ENCODE measurements at regions not wholly inside any gene's neighbourhood (a gene's known extent, or its start where the extent isn't known, plus 50 kb on each side); places are given as distances from the start of the nearest gene placed in this dataset.

- H3K4me3 Mint-ChIP-seq = no peak overlapping the region
- H3K4me1 Mint-ChIP-seq (ENCODE audit: low read depth) = no peaks in the 10 kb centered on the region
- no peak overlapping the region for H3K27ac Mint-ChIP-seq
- no peaks in the 10 kb centered on the region for H3K36me3 Mint-ChIP-seq (ENCODE audit: low read depth)
- H3K9me3 Mint-ChIP-seq = no peaks in the 10 kb centered on the region
- intact Hi-C loops (cut with micrococcal nuclease) = no loop called here
- no peaks in the 10 kb centered on the region for H3K27me3 Mint-ChIP-seq
Measured at GRCh38 chr2:117086174-117086942, 728.1 kb upstream of the DDX18 start.

- Mint-ChIP-seq H3K27ac (no peak overlapping the region), H3K36me3 (ENCODE audit: low read depth) (no peaks in the 10 kb centered on the region), H3K4me1 (ENCODE audit: low read depth) (no peaks in the 10 kb centered on the region), H3K4me3 (no peak overlapping the region), H3K9me3 (no peaks in the 10 kb centered on the region), H3K27me3 (no peaks in the 10 kb centered on the region)
- intact Hi-C loops (cut with micrococcal nuclease) = no loop called here
Measured at GRCh38 chr2:117086943-117087250, 727.6 kb upstream of the DDX18 start.

- no peak overlapping the region for H3K27ac Mint-ChIP-seq
- H3K4me1 Mint-ChIP-seq (ENCODE audit: low read depth) = no peaks in the 10 kb centered on the region
- no peaks in the 10 kb centered on the region for H3K9me3 Mint-ChIP-seq
- intact Hi-C loops (cut with micrococcal nuclease) = no loop called here
- no peaks in the 10 kb centered on the region for H3K36me3 Mint-ChIP-seq (ENCODE audit: low read depth)
- H3K27me3 Mint-ChIP-seq = no peaks in the 10 kb centered on the region
- no peak overlapping the region for H3K4me3 Mint-ChIP-seq
Measured at GRCh38 chr2:117087535-117088291, 726.8 kb upstream of the DDX18 start.

- Mint-ChIP-seq H3K27me3 (no peaks in the 10 kb centered on the region), H3K36me3 (ENCODE audit: low read depth) (no peaks in the 10 kb centered on the region), H3K9me3 (no peaks in the 10 kb centered on the region), H3K4me3 (no peak overlapping the region), H3K27ac (no peak overlapping the region), H3K4me1 (ENCODE audit: low read depth) (no peaks in the 10 kb centered on the region)
- intact Hi-C loops (cut with micrococcal nuclease) = no loop called here
Measured at GRCh38 chr2:117091041-117091837, 723.3 kb upstream of the DDX18 start.

- no peaks in the 10 kb centered on the region for H3K4me1 Mint-ChIP-seq (ENCODE audit: low read depth)
- H3K27me3 Mint-ChIP-seq = no peaks in the 10 kb centered on the region
- intact Hi-C loops (cut with micrococcal nuclease) = no loop called here
- H3K27ac Mint-ChIP-seq = no peak overlapping the region
- H3K9me3 Mint-ChIP-seq = peaks cover 22% of the 10 kb centered on the region
- H3K36me3 Mint-ChIP-seq (ENCODE audit: low read depth) = no peaks in the 10 kb centered on the region
- H3K4me3 Mint-ChIP-seq = no peak overlapping the region
Measured at GRCh38 chr2:117101613-117102012, 712.9 kb upstream of the DDX18 start.

- H3K9me3 Mint-ChIP-seq = peaks cover 72% of the 10 kb centered on the region
- intact Hi-C loops (cut with micrococcal nuclease) = no loop called here
- H3K27ac Mint-ChIP-seq = no peak overlapping the region
- H3K36me3 Mint-ChIP-seq (ENCODE audit: low read depth) = no peaks in the 10 kb centered on the region
- H3K4me3 Mint-ChIP-seq = no peak overlapping the region
- no peaks in the 10 kb centered on the region for H3K27me3 Mint-ChIP-seq
- H3K4me1 Mint-ChIP-seq (ENCODE audit: low read depth) = no peaks in the 10 kb centered on the region
Measured at GRCh38 chr2:117108741-117109267, 705.7 kb upstream of the DDX18 start.

- intact Hi-C loops (cut with micrococcal nuclease) = no loop called here
- H3K4me3 Mint-ChIP-seq = no peak overlapping the region
- no peaks in the 10 kb centered on the region for H3K9me3 Mint-ChIP-seq
- H3K36me3 Mint-ChIP-seq (ENCODE audit: low read depth) = no peaks in the 10 kb centered on the region
- no peak overlapping the region for H3K27ac Mint-ChIP-seq
- H3K27me3 Mint-ChIP-seq = no peaks in the 10 kb centered on the region
- H3K4me1 Mint-ChIP-seq (ENCODE audit: low read depth) = no peaks in the 10 kb centered on the region
Measured at GRCh38 chr2:117118994-117119393, 695.5 kb upstream of the DDX18 start.

- no peak overlapping the region for H3K4me3 Mint-ChIP-seq
- H3K9me3 Mint-ChIP-seq = peaks cover 11% of the 10 kb centered on the region
- no peaks in the 10 kb centered on the region for H3K27me3 Mint-ChIP-seq
- intact Hi-C loops (cut with micrococcal nuclease) = no loop called here
- H3K4me1 Mint-ChIP-seq (ENCODE audit: low read depth) = no peaks in the 10 kb centered on the region
- H3K36me3 Mint-ChIP-seq (ENCODE audit: low read depth) = no peaks in the 10 kb centered on the region
- no peak overlapping the region for H3K27ac Mint-ChIP-seq
Measured at GRCh38 chr2:117123362-117123761, 691.1 kb upstream of the DDX18 start.

GRCh38 chr2:117126656-117127055, 687.8 kb upstream of the DDX18 start:
- no peaks in the 10 kb centered on the region for H3K4me1 Mint-ChIP-seq (ENCODE audit: low read depth)
- no peaks in the 10 kb centered on the region for H3K36me3 Mint-ChIP-seq (ENCODE audit: low read depth)
- intact Hi-C loops (cut with micrococcal nuclease) = no loop called here
- H3K9me3 Mint-ChIP-seq = peaks cover 24% of the 10 kb centered on the region
- no peak overlapping the region for H3K4me3 Mint-ChIP-seq
- no peak overlapping the region for H3K27ac Mint-ChIP-seq
- H3K27me3 Mint-ChIP-seq = no peaks in the 10 kb centered on the region

- Mint-ChIP-seq H3K27ac (no peak overlapping the region), H3K36me3 (ENCODE audit: low read depth) (no peaks in the 10 kb centered on the region), H3K9me3 (peaks cover 24% of the 10 kb centered on the region), H3K27me3 (no peaks in the 10 kb centered on the region), H3K4me1 (ENCODE audit: low read depth) (no peaks in the 10 kb centered on the region), H3K4me3 (no peak overlapping the region)
- intact Hi-C loops (cut with micrococcal nuclease) = no loop called here
Measured at GRCh38 chr2:117127680-117128079, 686.8 kb upstream of the DDX18 start.

- Mint-ChIP-seq H3K4me1 (ENCODE audit: low read depth) (no peaks in the 10 kb centered on the region), H3K36me3 (ENCODE audit: low read depth) (no peaks in the 10 kb centered on the region), H3K27me3 (no peaks in the 10 kb centered on the region), H3K27ac (no peak overlapping the region), H3K9me3 (peaks cover 24% of the 10 kb centered on the region), H3K4me3 (no peak overlapping the region)
- intact Hi-C loops (cut with micrococcal nuclease) = no loop called here
Measured at GRCh38 chr2:117128461-117128860, 686.0 kb upstream of the DDX18 start.

- Mint-ChIP-seq H3K4me3 (no peak overlapping the region), H3K9me3 (peaks cover 6% of the 10 kb centered on the region), H3K27ac (no peak overlapping the region), H3K4me1 (ENCODE audit: low read depth) (no peaks in the 10 kb centered on the region), H3K27me3 (no peaks in the 10 kb centered on the region), H3K36me3 (ENCODE audit: low read depth) (no peaks in the 10 kb centered on the region)
- intact Hi-C loops (cut with micrococcal nuclease) = no loop called here
Measured at GRCh38 chr2:117137371-117137770, 677.1 kb upstream of the DDX18 start.

GRCh38 chr2:117169036-117169765, 645.3 kb upstream of the DDX18 start:
- no peaks in the 10 kb centered on the region for H3K4me1 Mint-ChIP-seq (ENCODE audit: low read depth)
- H3K36me3 Mint-ChIP-seq (ENCODE audit: low read depth) = no peaks in the 10 kb centered on the region
- intact Hi-C loops (cut with micrococcal nuclease) = no loop called here
- H3K9me3 Mint-ChIP-seq = peaks cover 68% of the 10 kb centered on the region
- H3K27ac Mint-ChIP-seq = no peak overlapping the region
- H3K4me3 Mint-ChIP-seq = no peak overlapping the region
- H3K27me3 Mint-ChIP-seq = no peaks in the 10 kb centered on the region

Data from dendritic cell treated with granulocyte-macrophage colony-stimulating factor and Interleukin-4, amounts not matched to agents 40 ng/mL and 50 ng/mL, for 4 days (primary cell).